Activated T-cell treated with anti-CD3 and anti-CD28 coated beads, Interleukin-2, amount 50 U/mL, for 72 hours (primary cell): ENCODE measurements at regions not wholly inside any gene's neighbourhood (a gene's known extent, or its start where the extent isn't known, plus 50 kb on each side); places are given as distances from the start of the nearest gene placed in this dataset.

ENCODE experiments used
- ATAC-seq, 2 donors: fragments of 150-1000 bp; cut with Tn5 transposase; replicated peaks in 1 of 2; 2 replicates each; pipeline ENCODE4 v1.10.0; 2021; ENCODE audit warnings: moderate library complexity in 2 of 2, mild to moderate bottlenecking in 1 of 2
- DNase-seq, 2 donors: peaks; one replicate each; pipeline ENCODE4 v3.0.0; 2021 to 2022; ENCODE audit warnings: mixed read lengths in 1 of 2
- H3K27ac Mint-ChIP-seq: one replicate; pipeline ENCODE4 v1.8.0; 2022; ENCODE audit warnings: mild to moderate bottlenecking, moderate library complexity, mixed read lengths
- H3K27me3 Mint-ChIP-seq: one replicate; pipeline ENCODE4 v1.8.0; 2022; ENCODE audit warnings: low read depth, mixed read lengths
- H3K36me3 Mint-ChIP-seq, 2 donors: one replicate each; pipeline ENCODE4 v1.8.0; 2022; ENCODE audit warnings: mixed read lengths in 2 of 2, mild to moderate bottlenecking in 1 of 2; ENCODE audit not compliant: insufficient read depth in 2 of 2
- H3K4me1 Mint-ChIP-seq: one replicate; pipeline ENCODE4 v1.8.0; 2022; ENCODE audit warnings: low read depth, mixed read lengths
- H3K4me3 Mint-ChIP-seq, 2 donors: one replicate each; pipeline ENCODE4 v1.8.0; 2022; ENCODE audit warnings: mild to moderate bottlenecking in 2 of 2, mixed read lengths in 2 of 2, moderate library complexity in 2 of 2
- H3K9me3 Mint-ChIP-seq, 2 donors: one replicate each; pipeline ENCODE4 v1.8.0; 2022; ENCODE audit warnings: mixed read lengths in 2 of 2

GRCh38 chr18:44546954-44547353 lies 133.7 kb upstream of the SETBP1 start:
- H3K36me3 Mint-ChIP-seq, result no peaks in the 10 kb centered on the region
- no peak overlapping the region for H3K27ac Mint-ChIP-seq
- H3K27me3 Mint-ChIP-seq, result no peaks in the 10 kb centered on the region
- ATAC-seq, result no peak
- H3K9me3 Mint-ChIP-seq, result peaks cover 0 to 2% of the 10 kb centered on the region in 2 donors
- peaks cover 7% of the 10 kb centered on the region for H3K4me1 Mint-ChIP-seq
- H3K4me3 Mint-ChIP-seq, result no peak overlapping the region
- no peak for DNase-seq

- H3K4me3 Mint-ChIP-seq, result no peak overlapping the region
- peaks cover 0 to 2% of the 10 kb centered on the region in 2 donors for H3K9me3 Mint-ChIP-seq
- no peak for DNase-seq
- H3K36me3 Mint-ChIP-seq, result no peaks in the 10 kb centered on the region
- H3K27ac Mint-ChIP-seq, result peak overlapping the region; percentile 32
- no peak for ATAC-seq
- H3K27me3 Mint-ChIP-seq, result no peaks in the 10 kb centered on the region
- H3K4me1 Mint-ChIP-seq, result peaks cover 7% of the 10 kb centered on the region
These were observed 132.1 kb upstream of the SETBP1 start for GRCh38 chr18:44548291-44549221.

GRCh38 chr18:44552706-44553105 lies 128.0 kb upstream of the SETBP1 start:
- peaks cover 0 to 2% of the 10 kb centered on the region in 2 donors for H3K9me3 Mint-ChIP-seq
- no peak overlapping the region for H3K27ac Mint-ChIP-seq
- ATAC-seq (no peak), DNase-seq (no peak)
- H3K4me3 Mint-ChIP-seq, result no peak overlapping the region
- peaks cover 7% of the 10 kb centered on the region for H3K4me1 Mint-ChIP-seq
- no peaks in the 10 kb centered on the region for H3K36me3 Mint-ChIP-seq
- no peaks in the 10 kb centered on the region for H3K27me3 Mint-ChIP-seq

- Mint-ChIP-seq H3K27me3 (no peaks in the 10 kb centered on the region), H3K4me3 (no peak overlapping the region), H3K27ac (no peak overlapping the region), H3K4me1 (no peaks in the 10 kb centered on the region), H3K36me3 (no peaks in the 10 kb centered on the region), H3K9me3 (peaks cover 0 to 2% of the 10 kb centered on the region in 2 donors)
- ATAC-seq, result no peak
- no peak for DNase-seq
These were observed 124.4 kb upstream of the SETBP1 start for GRCh38 chr18:44556296-44556695.

GRCh38 chr18:44557616-44558151 lies 123.0 kb upstream of the SETBP1 start:
- H3K4me1 Mint-ChIP-seq, result no peaks in the 10 kb centered on the region
- H3K27ac Mint-ChIP-seq, result no peak overlapping the region
- ATAC-seq (no peak), DNase-seq (no peak)
- H3K27me3 Mint-ChIP-seq, result no peaks in the 10 kb centered on the region
- H3K4me3 Mint-ChIP-seq, result no peak overlapping the region
- H3K9me3 Mint-ChIP-seq, result no peaks in the 10 kb centered on the region
- no peaks in the 10 kb centered on the region for H3K36me3 Mint-ChIP-seq

GRCh38 chr18:44558767-44559166 lies 121.9 kb upstream of the SETBP1 start:
- ATAC-seq, result no peak
- H3K36me3 Mint-ChIP-seq, result no peaks in the 10 kb centered on the region
- no peak for DNase-seq
- no peaks in the 10 kb centered on the region for H3K27me3 Mint-ChIP-seq
- H3K9me3 Mint-ChIP-seq, result no peaks in the 10 kb centered on the region
- no peak overlapping the region for H3K4me3 Mint-ChIP-seq
- no peak overlapping the region for H3K27ac Mint-ChIP-seq
- no peaks in the 10 kb centered on the region for H3K4me1 Mint-ChIP-seq

GRCh38 chr18:44562986-44563385 lies 117.7 kb upstream of the SETBP1 start:
- H3K9me3 Mint-ChIP-seq, result no peaks in the 10 kb centered on the region
- H3K27me3 Mint-ChIP-seq, result peaks cover 5% of the 10 kb centered on the region
- no peaks in the 10 kb centered on the region for H3K36me3 Mint-ChIP-seq
- H3K4me3 Mint-ChIP-seq, result no peak overlapping the region
- H3K4me1 Mint-ChIP-seq, result no peaks in the 10 kb centered on the region
- ATAC-seq (no peak), DNase-seq (no peak)
- no peak overlapping the region for H3K27ac Mint-ChIP-seq

GRCh38 chr18:44564922-44565321 lies 115.8 kb upstream of the SETBP1 start:
- H3K27ac Mint-ChIP-seq, result no peak overlapping the region
- no peak for ATAC-seq
- H3K4me1 Mint-ChIP-seq, result no peaks in the 10 kb centered on the region
- H3K36me3 Mint-ChIP-seq, result no peaks in the 10 kb centered on the region
- H3K27me3 Mint-ChIP-seq, result peaks cover 5% of the 10 kb centered on the region
- no peak overlapping the region for H3K4me3 Mint-ChIP-seq
- no peak for DNase-seq
- H3K9me3 Mint-ChIP-seq, result no peaks in the 10 kb centered on the region

GRCh38 chr18:44568342-44568741 lies 112.3 kb upstream of the SETBP1 start:
- no peaks in the 10 kb centered on the region for H3K4me1 Mint-ChIP-seq
- H3K27me3 Mint-ChIP-seq, result peaks cover 5% of the 10 kb centered on the region
- ATAC-seq (no peak), DNase-seq (no peak)
- no peak overlapping the region for H3K4me3 Mint-ChIP-seq
- no peaks in the 10 kb centered on the region for H3K36me3 Mint-ChIP-seq
- no peak overlapping the region for H3K27ac Mint-ChIP-seq
- no peaks in the 10 kb centered on the region for H3K9me3 Mint-ChIP-seq

- Mint-ChIP-seq H3K36me3 (no peaks in the 10 kb centered on the region), H3K27ac (no peak overlapping the region), H3K4me3 (no peak overlapping the region), H3K4me1 (no peaks in the 10 kb centered on the region), H3K9me3 (no peaks in the 10 kb centered on the region), H3K27me3 (peaks cover 5% of the 10 kb centered on the region)
- no peak for DNase-seq
- no peak for ATAC-seq
These were observed 111.7 kb upstream of the SETBP1 start for GRCh38 chr18:44568986-44569385.

GRCh38 chr18:44569391-44570055 lies 111.2 kb upstream of the SETBP1 start:
- H3K36me3 Mint-ChIP-seq, result no peaks in the 10 kb centered on the region
- H3K4me1 Mint-ChIP-seq, result no peaks in the 10 kb centered on the region
- DNase-seq (no peak), ATAC-seq (no peak)
- no peak overlapping the region for H3K4me3 Mint-ChIP-seq
- H3K27me3 Mint-ChIP-seq, result peaks cover 5% of the 10 kb centered on the region
- H3K27ac Mint-ChIP-seq, result no peak overlapping the region
- H3K9me3 Mint-ChIP-seq, result no peaks in the 10 kb centered on the region

- Mint-ChIP-seq H3K9me3 (no peaks in the 10 kb centered on the region), H3K36me3 (no peaks in the 10 kb centered on the region), H3K27me3 (peaks cover 13% of the 10 kb centered on the region), H3K4me3 (no peak overlapping the region), H3K4me1 (peaks cover 4% of the 10 kb centered on the region), H3K27ac (no peak overlapping the region)
- DNase-seq (no peak), ATAC-seq (no peak)
These were observed 101.5 kb upstream of the SETBP1 start for GRCh38 chr18:44579028-44579702.

- H3K27me3 Mint-ChIP-seq, result peaks cover 19% of the 10 kb centered on the region
- H3K36me3 Mint-ChIP-seq, result no peaks in the 10 kb centered on the region
- peaks cover 4% of the 10 kb centered on the region for H3K4me1 Mint-ChIP-seq
- DNase-seq, result no peak
- H3K4me3 Mint-ChIP-seq, result no peak overlapping the region
- no peaks in the 10 kb centered on the region for H3K9me3 Mint-ChIP-seq
- H3K27ac Mint-ChIP-seq, result no peak overlapping the region
- ATAC-seq, result no peak
These were observed 100.9 kb upstream of the SETBP1 start for GRCh38 chr18:44579745-44580144.
